Keratinocyte (primary cell): ENCODE measurements at regions not wholly inside any gene's neighbourhood (a gene's known extent, or its start where the extent isn't known, plus 50 kb on each side); places are given as distances from the start of the nearest gene placed in this dataset.
"Not testable (repeated sequence)": the region's sequence is repeated elsewhere in the genome, so short reads cannot be mapped to it uniquely, and the experiment has no call there.

Experiments used
- DNase-seq: peaks from one replicate; pipeline ENCODE4 v3.0.0-alpha.2; 2011; ENCODE audit warnings: low read depth, missing footprints, low spot score
- FAIRE-seq: peaks from 2 replicates; lab custom pipeline; 2011; peaks lifted over from hg19 to GRCh38; lab: Jason Lieb, UNC
- H2AFZ ChIP-seq: 2 replicates; pipeline ENCODE4 v1.6.0; 2012; ENCODE audit warnings: low read length, control low read depth, inconsistent platforms; ENCODE audit not compliant: control insufficient read depth
- H3K27ac ChIP-seq: 2 replicates; pipeline ENCODE4 v1.5.1; 2011; ENCODE audit warnings: low read length; ENCODE audit not compliant: control insufficient read depth, insufficient read depth
- H3K27me3 ChIP-seq: 3 replicates; pipeline ENCODE4 v1.6.0; 2011; ENCODE audit warnings: low read length; ENCODE audit not compliant: control insufficient read depth, insufficient read depth; ENCODE audit errors: extremely low read depth
- H3K36me3 ChIP-seq, 2 experiments: 2 replicates in 1 of 2; 3 replicates in 1 of 2; pipeline ENCODE4 v1.5.1; 2011; ENCODE audit warnings: low read length in 2 of 2, mild to moderate bottlenecking in 1 of 2; ENCODE audit not compliant: control insufficient read depth in 2 of 2, insufficient read depth in 2 of 2; ENCODE audit errors: extremely low read depth in 1 of 2
- H3K4me1 ChIP-seq: 3 replicates; pipeline ENCODE4 v1.5.1; 2011; ENCODE audit warnings: low read length; ENCODE audit not compliant: control insufficient read depth, insufficient read depth; ENCODE audit errors: extremely low read depth
- H3K4me2 ChIP-seq: 3 replicates; pipeline ENCODE4 v1.6.0; 2011; ENCODE audit warnings: low read depth, low read length; ENCODE audit not compliant: control insufficient read depth, insufficient read depth; ENCODE audit errors: extremely low read depth
- H3K4me3 ChIP-seq, 3 experiments: fragments of 200-600 bp in 1 of 3; sonication (generic) in 1 of 3; 2 replicates in 2 of 3; 3 replicates in 1 of 3; pipeline ENCODE4 v1.5.1; 2011 to 2016; ENCODE audit warnings: low read length in 3 of 3, mild to moderate bottlenecking in 3 of 3, control low read depth in 2 of 3, inconsistent platforms in 1 of 3, low read depth in 1 of 3, mixed read lengths in 1 of 3, mixed run types in 1 of 3, moderate library complexity in 1 of 3; ENCODE audit not compliant: control insufficient read depth in 2 of 3, insufficient read depth in 2 of 3; ENCODE audit errors: extremely low read depth in 1 of 3
- H3K79me2 ChIP-seq: 2 replicates; pipeline ENCODE4 v1.6.0; 2012; ENCODE audit warnings: low read length; ENCODE audit not compliant: control insufficient read depth, insufficient read depth
- H3K9ac ChIP-seq: 3 replicates; pipeline ENCODE4 v1.6.0; 2011; ENCODE audit warnings: low read length; ENCODE audit not compliant: control insufficient read depth, insufficient read depth; ENCODE audit errors: extremely low read depth
- H3K9me1 ChIP-seq: 3 replicates; pipeline ENCODE4 v1.6.0; 2011; ENCODE audit warnings: low read length; ENCODE audit not compliant: control insufficient read depth, insufficient read depth; ENCODE audit errors: extremely low read depth
- H3K9me3 ChIP-seq: 2 replicates; pipeline ENCODE4 v1.5.1; 2012; ENCODE audit warnings: low read depth, low read length; ENCODE audit not compliant: control insufficient read depth
- H4K20me1 ChIP-seq: 3 replicates; pipeline ENCODE4 v1.6.0; 2011; ENCODE audit warnings: low read length; ENCODE audit not compliant: control insufficient read depth, insufficient read depth; ENCODE audit errors: extremely low read depth
- EZH2 ChIP-seq: IDR thresholded peaks from one replicate; pipeline ENCODE4 v1.6.1; 2012; ENCODE audit warnings: inconsistent platforms, mild to moderate bottlenecking, low read length, moderate library complexity
- dilution Hi-C: fragments of 300-500 bp; cut with MboI; formaldehyde crosslinking; loops from one replicate; pipeline ENCODE4 v1.7.0; 2020; ENCODE audit warnings: low sequenced_read_pairs; ENCODE audit not compliant: extremely low pct_ligation_motif_present
- TF ChIP-seq, protein P1 (sequence below), 3 experiments: IDR thresholded peaks in 1 of 3; conservative IDR thresholded peaks in 1 of 3; optimal IDR thresholded peaks in 1 of 3; 2 replicates in 2 of 3; 3 replicates in 1 of 3; pipeline versions ENCODE3 to v1.5.1; 2011; ENCODE audit warnings: low read length in 3 of 3, mild to moderate bottlenecking in 3 of 3, moderate library complexity in 2 of 3, control low read depth in 1 of 3, inconsistent platforms in 1 of 3; ENCODE audit not compliant: insufficient read depth in 2 of 3; ENCODE audit errors: extremely low read depth in 1 of 3

DNA sequence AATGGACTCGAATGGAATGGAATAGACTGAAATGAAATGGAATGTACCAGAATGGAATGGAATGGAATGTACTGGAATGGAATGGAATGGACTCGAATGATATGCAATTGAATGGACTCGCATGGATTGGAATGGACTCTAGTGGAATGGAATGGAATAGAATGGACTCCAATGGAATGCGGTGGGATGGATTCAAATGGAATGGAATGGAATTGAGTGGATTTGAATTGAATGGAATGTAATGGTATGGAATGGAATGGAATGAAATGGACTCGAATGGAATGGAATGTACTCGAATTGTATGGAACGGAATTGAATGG, 99.6 kb upstream of the FBXO28 start:
- DNase-seq, result no peak
- FAIRE-seq, result no peak

DNA sequence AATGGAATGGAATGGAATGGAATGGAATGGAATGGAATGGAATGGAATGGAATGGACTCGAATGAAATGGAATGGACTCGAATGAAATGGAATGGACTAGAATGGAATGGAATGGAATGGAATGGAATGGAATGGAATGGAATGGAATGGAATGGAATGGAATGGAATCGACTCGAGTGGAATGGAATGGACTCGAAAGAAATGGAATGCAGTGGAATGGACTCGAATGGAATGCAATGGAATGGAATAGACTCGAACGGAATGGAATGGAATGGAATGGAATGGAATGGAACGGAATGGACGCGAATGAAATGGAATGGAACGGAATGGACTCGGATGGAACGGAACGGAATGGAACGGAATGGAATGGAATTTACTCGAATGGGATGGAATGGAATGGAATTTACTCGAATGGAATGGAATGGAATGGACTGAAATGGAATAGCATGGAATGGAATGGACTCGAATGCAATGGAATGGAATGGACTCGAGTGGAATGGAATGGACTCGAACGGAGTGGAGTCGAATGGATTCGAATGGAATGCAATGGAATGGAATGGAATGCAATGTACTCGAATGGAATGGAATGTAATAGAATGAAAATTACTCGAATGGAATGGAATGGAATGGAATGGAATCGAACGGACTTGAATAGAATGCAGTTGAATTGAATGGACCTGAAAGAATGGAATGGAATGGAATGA, 100.1 kb upstream of the FBXO28 start:
- dilution Hi-C loops, H3K36me3 ChIP-seq, H3K79me2 ChIP-seq, FAIRE-seq, H3K27me3 ChIP-seq, H4K20me1 ChIP-seq, H3K27ac ChIP-seq, H3K4me3 ChIP-seq, H3K4me2 ChIP-seq, H3K9ac ChIP-seq, H3K4me1 ChIP-seq, DNase-seq, H3K9me1 ChIP-seq, H2AFZ ChIP-seq: not testable (repeated sequence)
- H3K9me3 ChIP-seq, result peaks cover 28% of the 10 kb centered on the region

More for the DNA sequence above, 99.6 kb upstream of the FBXO28 start:
- Histone ChIP-seq H3K4me1 (no peaks in the 10 kb centered on the region), H3K36me3 (no peaks in the 10 kb centered on the region), H3K79me2 (no peaks in the 10 kb centered on the region), H3K4me3 (no peak overlapping the region), H3K4me2 (no peak overlapping the region), H3K9me1 (no peaks in the 10 kb centered on the region), H2AFZ (no peak overlapping the region), H3K9me3 (peaks cover 28% of the 10 kb centered on the region), H3K27me3 (no peaks in the 10 kb centered on the region), H3K9ac (no peak overlapping the region), H3K27ac (no peak overlapping the region), H4K20me1 (no peaks in the 10 kb centered on the region)
- dilution Hi-C loops, result no loop called here
- no peak for TF ChIP-seq EZH2
- TF ChIP-seq, protein P1, sequence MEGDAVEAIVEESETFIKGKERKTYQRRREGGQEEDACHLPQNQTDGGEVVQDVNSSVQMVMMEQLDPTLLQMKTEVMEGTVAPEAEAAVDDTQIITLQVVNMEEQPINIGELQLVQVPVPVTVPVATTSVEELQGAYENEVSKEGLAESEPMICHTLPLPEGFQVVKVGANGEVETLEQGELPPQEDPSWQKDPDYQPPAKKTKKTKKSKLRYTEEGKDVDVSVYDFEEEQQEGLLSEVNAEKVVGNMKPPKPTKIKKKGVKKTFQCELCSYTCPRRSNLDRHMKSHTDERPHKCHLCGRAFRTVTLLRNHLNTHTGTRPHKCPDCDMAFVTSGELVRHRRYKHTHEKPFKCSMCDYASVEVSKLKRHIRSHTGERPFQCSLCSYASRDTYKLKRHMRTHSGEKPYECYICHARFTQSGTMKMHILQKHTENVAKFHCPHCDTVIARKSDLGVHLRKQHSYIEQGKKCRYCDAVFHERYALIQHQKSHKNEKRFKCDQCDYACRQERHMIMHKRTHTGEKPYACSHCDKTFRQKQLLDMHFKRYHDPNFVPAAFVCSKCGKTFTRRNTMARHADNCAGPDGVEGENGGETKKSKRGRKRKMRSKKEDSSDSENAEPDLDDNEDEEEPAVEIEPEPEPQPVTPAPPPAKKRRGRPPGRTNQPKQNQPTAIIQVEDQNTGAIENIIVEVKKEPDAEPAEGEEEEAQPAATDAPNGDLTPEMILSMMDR (optimal IDR thresholded peaks at IDR 0.05 in 1 of 3, IDR thresholded peaks at IDR 0.05 in 1 of 3, conservative IDR thresholded peaks at IDR 0.05 in 1 of 3; ENCODE audit: extremely low read depth in 1 of 3, insufficient read depth in 2 of 3, low read length in 3 of 3), result no peak

DNA sequence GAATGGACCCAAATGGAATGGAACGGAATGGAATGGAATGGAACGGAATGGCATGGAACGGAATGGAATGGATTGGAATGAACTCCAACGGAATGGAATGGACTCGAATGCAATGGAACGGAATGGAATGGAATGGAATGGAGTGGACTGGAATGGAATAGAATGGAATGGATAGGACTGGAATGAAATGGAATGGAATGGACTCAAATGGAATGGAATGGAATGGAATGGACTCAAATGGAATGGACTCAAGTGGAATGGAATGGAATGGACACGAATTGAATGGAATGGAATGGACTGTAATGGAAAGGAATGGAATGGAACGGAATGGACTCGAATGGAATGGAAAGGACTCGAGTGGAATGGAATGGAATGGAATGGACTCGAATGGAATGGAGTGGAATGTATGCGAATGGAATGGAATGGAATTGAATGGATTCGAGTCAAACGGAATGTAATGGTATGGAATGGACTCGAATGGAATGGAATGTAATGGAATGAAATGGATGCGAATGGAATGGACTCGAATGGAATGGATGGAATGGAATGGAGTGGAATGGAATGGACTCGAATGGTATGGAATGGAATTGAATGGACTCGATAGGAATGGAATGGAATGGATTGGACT, 101.0 kb upstream of the FBXO28 start:
- H2AFZ ChIP-seq, H3K9ac ChIP-seq, H3K79me2 ChIP-seq, H3K27me3 ChIP-seq, DNase-seq, dilution Hi-C loops, H3K27ac ChIP-seq, H4K20me1 ChIP-seq, H3K9me1 ChIP-seq, H3K36me3 ChIP-seq, H3K4me2 ChIP-seq, FAIRE-seq, H3K4me1 ChIP-seq, H3K4me3 ChIP-seq: not testable (repeated sequence)
- peaks cover 28% of the 10 kb centered on the region for H3K9me3 ChIP-seq

DNA sequence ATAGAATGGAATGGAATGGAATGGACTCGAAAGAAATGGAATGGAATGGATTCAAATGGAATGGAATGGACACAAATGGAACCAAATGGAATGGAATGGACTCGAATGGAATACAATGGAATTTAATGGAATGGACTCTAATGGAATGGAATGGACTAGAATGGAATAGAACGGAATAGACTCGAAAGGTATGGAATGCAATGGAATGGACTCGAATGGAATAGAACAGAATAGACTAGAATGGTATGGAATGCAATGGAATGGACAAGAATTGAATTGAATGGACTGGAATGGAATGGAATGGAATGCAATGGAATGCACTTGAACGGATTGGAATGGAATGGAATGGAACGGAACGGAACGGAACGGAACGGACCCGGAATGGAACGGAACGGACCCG, 101.7 kb upstream of the FBXO28 start:
- H3K27ac ChIP-seq, DNase-seq, H3K9ac ChIP-seq, dilution Hi-C loops, H3K9me1 ChIP-seq, H2AFZ ChIP-seq, H3K4me2 ChIP-seq, H4K20me1 ChIP-seq, H3K4me3 ChIP-seq, H3K27me3 ChIP-seq, H3K36me3 ChIP-seq, H3K79me2 ChIP-seq, H3K4me1 ChIP-seq, FAIRE-seq: not testable (repeated sequence)
- H3K9me3 ChIP-seq, result peaks cover 28% of the 10 kb centered on the region
